ENCODE measurements at regions not wholly inside any gene's neighbourhood (a gene's known extent, or its start where the extent isn't known, plus 50 kb on each side); places are given as distances from the start of the nearest gene placed in this dataset.
"Not testable (repeated sequence)": the region's sequence is repeated elsewhere in the genome, so short reads cannot be mapped to it uniquely, and the experiment has no call there.

GRCh38 chrX:124234348-124234747 lies 98.1 kb upstream of the TEX13D start:
- DNase-seq (ENCODE audit: low spot score) = no peak

- no peak for DNase-seq (ENCODE audit: low spot score)
Measured at GRCh38 chrX:124238268-124238667, 94.2 kb upstream of the TEX13D start.

GRCh38 chrX:124239324-124239723 lies 93.1 kb upstream of the TEX13D start:
- DNase-seq (ENCODE audit: low spot score) = no peak

GRCh38 chrX:124239911-124240310 lies 92.5 kb upstream of the TEX13D start:
- DNase-seq (ENCODE audit: low spot score) = no peak

GRCh38 chrX:124240422-124240821 lies 92.0 kb upstream of the TEX13D start:
- no peak for DNase-seq (ENCODE audit: low spot score)

GRCh38 chrX:124242131-124242530 lies 90.3 kb upstream of the TEX13D start:
- DNase-seq (ENCODE audit: low spot score) = no peak

- DNase-seq (ENCODE audit: low spot score) = no peak
Measured at GRCh38 chrX:124249345-124249744, 83.1 kb upstream of the TEX13D start.

- DNase-seq (ENCODE audit: low spot score) = no peak
Measured at GRCh38 chrX:124250835-124251437, 81.5 kb upstream of the TEX13D start.

GRCh38 chrX:124254611-124255010 lies 77.8 kb upstream of the TEX13D start:
- no peak for DNase-seq (ENCODE audit: low spot score)

- DNase-seq (ENCODE audit: low spot score) = no peak
Measured at GRCh38 chrX:124256216-124256615, 76.2 kb upstream of the TEX13D start.

- no peak for DNase-seq (ENCODE audit: low spot score)
Measured at GRCh38 chrX:124256629-124257380, 75.7 kb upstream of the TEX13D start.

- DNase-seq (ENCODE audit: low spot score) = no peak
Measured at GRCh38 chrX:124257924-124258702, 74.3 kb upstream of the TEX13D start.

GRCh38 chrX:124260845-124261244 lies 71.6 kb upstream of the TEX13D start:
- DNase-seq (ENCODE audit: low spot score) = no peak

GRCh38 chrX:124263743-124264142 lies 68.7 kb upstream of the TEX13D start:
- DNase-seq (ENCODE audit: low spot score) = no peak

GRCh38 chrX:124268099-124268498 lies 64.4 kb upstream of the TEX13D start:
- DNase-seq (ENCODE audit: low spot score) = no peak

- DNase-seq (ENCODE audit: low spot score) = no peak
Measured at GRCh38 chrX:124269881-124270280, 62.6 kb upstream of the TEX13D start.

GRCh38 chrX:124271599-124271998 lies 60.9 kb upstream of the TEX13D start:
- not testable (repeated sequence) for DNase-seq (ENCODE audit: low spot score)

- DNase-seq (ENCODE audit: low spot score) = no peak
Measured at GRCh38 chrX:124272370-124272982, 60.0 kb upstream of the TEX13D start.

GRCh38 chrX:124274438-124275181 lies 57.9 kb upstream of the TEX13D start:
- no peak for DNase-seq (ENCODE audit: low spot score)

- DNase-seq (ENCODE audit: low spot score) = no peak
Measured at GRCh38 chrX:124275182-124275894, 57.1 kb upstream of the TEX13D start.
